HG03457 (cell line): ENCODE measurements at regions not wholly inside any gene's neighbourhood (a gene's known extent, or its start where the extent isn't known, plus 50 kb on each side); places are given as distances from the start of the nearest gene placed in this dataset.

ENCODE experiments used
- ATAC-seq: cut with Tn5 transposase; IDR thresholded peaks from one replicate; pipeline ENCODE4 v1.9.1; 2021; ENCODE audit warnings: moderate number of reproducible peaks; ENCODE audit not compliant: unreplicated experiment

DNA sequence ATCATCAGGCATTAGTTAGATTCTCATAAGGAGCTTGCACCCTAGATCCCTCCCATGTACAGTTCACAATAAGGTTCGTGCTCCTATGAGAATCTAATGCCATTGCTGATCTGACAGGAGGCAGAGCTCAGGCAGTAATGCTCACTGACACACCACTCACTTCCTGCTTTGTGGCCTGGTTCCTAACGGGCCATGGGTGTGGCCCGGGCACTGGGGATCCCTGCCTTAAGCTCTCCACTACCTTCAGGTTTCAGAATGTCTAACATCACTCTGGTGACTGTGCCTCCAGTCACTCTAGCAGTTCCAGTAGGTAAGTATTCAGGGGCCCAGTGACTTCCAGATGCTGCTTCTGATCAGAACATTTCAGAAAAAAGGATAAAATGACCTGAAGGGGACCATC, 152.4 kb downstream of the LRRC70 start:
- no peak for ATAC-seq

DNA sequence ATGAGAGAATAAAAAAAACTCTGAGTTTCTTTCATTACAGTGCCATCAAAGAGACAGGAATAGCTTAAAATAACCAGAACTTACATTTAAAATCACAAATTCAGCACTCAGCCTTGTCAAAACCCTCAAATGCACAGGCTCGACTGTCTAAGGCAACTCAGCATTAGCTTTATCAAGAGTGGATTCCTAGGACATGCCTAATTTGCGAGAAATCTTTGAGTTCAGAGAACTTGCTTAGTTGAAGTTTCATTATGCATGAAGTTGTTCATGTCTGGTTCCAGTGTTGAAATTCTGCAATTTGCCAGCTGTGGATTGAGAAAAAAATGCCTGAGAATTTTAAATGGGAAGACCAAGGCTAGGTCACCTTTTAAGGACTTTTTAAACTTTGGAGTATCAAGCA, 151.1 kb downstream of the LRRC70 start:
- ATAC-seq: no peak

GRCh38 chr5:62727861-62728260, 149.2 kb downstream of the LRRC70 start:
- ATAC-seq: no peak

DNA sequence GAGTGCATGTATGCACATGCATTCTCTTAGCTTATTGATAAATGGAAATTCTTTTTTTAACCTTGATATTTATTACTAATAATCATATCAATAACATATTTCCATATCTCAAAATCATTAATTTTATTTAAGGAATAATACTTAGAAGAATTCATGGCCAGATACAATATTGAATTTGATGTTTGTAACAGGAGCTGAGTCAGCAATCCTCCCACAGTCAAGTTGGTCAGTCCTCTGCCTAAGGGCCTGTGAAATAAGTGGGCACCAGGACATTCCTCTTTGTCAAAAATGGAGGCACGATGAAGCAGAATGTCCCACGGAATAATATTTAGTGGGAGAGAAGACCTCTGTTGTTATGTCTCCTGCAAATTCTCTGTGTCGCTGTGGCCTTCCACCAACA, 148.6 kb downstream of the LRRC70 start:
- ATAC-seq: no peak

- no peak for ATAC-seq
These were observed 143.7 kb downstream of the LRRC70 start for GRCh38 chr5:62722360-62722759.

- peak; percentile 97 for ATAC-seq
These were observed 141.4 kb downstream of the LRRC70 start for GRCh38 chr5:62720031-62720441.

GRCh38 chr5:62719061-62719720, 140.6 kb downstream of the LRRC70 start:
- ATAC-seq: no peak

DNA sequence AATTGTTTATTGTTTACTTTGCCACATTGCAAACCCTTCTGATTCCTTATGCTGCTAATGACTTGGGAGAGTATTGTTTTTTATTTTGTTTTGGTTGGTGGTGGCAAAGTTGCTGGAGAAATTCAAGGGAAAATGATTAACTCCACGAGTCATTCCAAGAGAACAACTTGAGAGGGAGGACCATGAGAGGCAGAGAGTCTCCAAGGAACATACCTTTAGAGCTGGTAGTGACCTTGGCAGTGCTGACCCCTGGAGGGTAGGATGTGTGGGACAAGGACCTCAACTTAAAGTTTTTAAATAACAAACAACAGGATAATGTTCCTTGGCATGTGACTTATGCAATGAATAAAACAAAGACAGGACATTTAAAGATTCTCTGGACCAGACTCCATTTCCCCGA, 139.7 kb downstream of the LRRC70 start:
- no peak for ATAC-seq

DNA sequence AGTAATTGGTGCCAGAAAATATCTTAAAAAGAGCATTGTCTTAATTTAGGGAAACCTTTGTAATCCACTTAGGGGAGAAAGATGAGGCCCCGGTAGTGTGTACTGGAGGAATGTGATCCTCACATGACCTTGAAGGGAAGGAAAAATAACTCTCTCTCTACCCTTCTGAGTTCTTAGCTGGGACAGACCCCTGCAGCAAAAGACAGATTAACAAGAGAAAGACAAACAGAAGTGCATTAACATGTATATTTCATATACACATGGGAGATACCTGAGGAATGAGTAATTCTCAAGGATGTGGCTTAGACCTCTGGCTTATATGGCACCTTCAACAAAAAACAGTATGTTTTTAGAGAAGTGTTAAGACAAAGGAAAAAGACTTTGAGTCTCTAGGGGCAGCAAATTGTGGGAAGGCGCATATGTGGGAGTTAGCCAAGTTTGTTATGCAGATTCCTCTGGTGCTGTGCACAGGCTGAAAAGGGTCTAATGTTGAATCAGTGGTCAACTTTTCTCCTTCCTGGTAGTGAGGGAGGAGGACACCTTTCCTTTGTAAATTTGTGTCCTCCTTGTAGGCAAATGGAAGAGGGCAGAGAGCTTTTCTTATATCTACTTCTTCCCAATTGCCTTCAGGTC, 138.8 kb downstream of the LRRC70 start:
- ATAC-seq: no peak

DNA sequence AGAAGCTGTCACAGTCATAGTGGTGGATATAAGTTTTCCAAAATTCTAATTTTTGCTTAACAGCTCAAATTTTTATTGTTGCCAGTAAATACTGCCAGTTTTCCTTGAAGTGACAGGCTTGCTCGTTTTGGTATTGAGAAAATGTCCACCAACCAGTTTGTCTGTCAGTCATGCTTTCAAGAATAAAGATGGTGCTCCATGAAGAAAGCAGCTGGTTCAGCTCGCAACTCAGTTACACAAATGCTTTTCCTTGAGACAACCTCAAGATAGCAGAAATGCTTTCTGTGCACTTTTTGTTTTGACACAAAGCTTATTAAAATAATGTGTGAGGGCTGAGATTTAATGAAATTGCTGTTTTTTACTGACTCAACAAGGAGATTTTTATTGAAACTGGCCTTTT, 135.7 kb downstream of the LRRC70 start:
- no peak for ATAC-seq

- no peak for ATAC-seq
These were observed 130.1 kb downstream of the LRRC70 start for GRCh38 chr5:62708481-62709325.

- ATAC-seq: no peak
These were observed 128.9 kb downstream of the LRRC70 start for GRCh38 chr5:62707563-62707962.

DNA sequence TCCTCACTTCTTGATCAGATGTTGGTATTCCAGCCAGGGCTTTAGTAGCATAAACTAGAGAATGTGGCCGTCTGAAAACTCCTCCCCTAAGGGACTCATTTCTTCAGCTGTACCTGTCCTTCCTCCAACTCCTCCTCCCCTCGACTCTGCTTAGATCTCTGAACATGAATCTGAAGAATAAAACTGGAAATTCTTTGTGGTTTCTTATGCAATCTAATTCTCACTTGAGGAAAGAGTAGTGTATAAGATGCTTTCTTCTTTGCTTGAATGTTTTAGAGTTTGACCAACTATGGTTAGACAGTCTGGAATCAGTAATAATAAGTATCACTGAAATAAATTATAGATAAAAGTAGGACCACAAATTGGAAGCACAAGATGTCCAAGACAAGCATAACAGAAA, 128.5 kb downstream of the LRRC70 start:
- no peak for ATAC-seq

- ATAC-seq: no peak
These were observed 126.4 kb downstream of the LRRC70 start for GRCh38 chr5:62705022-62705421.

- no peak for ATAC-seq
These were observed 123.5 kb downstream of the LRRC70 start for GRCh38 chr5:62702126-62702525.

DNA sequence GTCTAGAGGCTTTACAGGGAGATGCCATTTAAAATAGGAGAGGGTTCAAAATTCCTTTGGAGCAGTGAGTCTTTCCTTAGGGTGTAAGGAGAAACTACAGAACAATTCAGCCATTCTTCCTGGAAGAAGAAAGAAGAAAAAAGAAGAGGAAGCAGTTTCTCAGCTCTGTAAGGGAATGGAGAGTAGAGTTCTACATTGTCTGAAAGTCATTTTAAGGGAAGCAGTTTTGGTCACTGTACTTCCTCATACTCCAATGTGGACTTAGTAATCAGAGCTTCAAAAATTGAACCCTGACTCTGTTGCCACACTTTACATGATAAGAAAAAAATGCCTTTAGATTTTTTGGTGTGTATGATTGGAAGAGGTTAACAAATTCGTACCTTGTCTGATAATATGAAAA, 122.4 kb downstream of the LRRC70 start:
- no peak for ATAC-seq

- no peak for ATAC-seq
These were observed 120.1 kb downstream of the LRRC70 start for GRCh38 chr5:62698756-62699155.

GRCh38 chr5:62695274-62695673, 116.7 kb downstream of the LRRC70 start:
- no peak for ATAC-seq

- ATAC-seq: no peak
These were observed 114.5 kb downstream of the LRRC70 start for GRCh38 chr5:62692946-62693713.

DNA sequence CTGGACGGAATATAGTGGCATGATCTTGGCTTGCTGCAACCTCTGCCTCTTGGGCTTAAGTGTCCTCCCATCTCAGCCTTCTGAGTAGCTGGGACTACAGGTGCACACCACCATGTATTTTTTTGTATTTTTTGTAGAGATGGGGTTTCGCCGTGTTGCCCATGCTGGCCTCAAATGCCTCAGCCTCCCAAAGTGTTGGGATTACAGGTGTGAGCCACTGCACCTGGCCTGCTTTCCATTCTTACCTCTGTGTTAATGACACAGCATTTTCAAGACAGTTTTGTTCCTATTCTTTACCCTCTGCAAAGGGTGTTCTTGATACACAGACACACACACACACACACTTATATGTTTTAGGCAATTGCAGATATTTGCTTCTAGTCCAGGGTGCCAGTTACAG, 113.3 kb downstream of the LRRC70 start:
- ATAC-seq: no peak

DNA sequence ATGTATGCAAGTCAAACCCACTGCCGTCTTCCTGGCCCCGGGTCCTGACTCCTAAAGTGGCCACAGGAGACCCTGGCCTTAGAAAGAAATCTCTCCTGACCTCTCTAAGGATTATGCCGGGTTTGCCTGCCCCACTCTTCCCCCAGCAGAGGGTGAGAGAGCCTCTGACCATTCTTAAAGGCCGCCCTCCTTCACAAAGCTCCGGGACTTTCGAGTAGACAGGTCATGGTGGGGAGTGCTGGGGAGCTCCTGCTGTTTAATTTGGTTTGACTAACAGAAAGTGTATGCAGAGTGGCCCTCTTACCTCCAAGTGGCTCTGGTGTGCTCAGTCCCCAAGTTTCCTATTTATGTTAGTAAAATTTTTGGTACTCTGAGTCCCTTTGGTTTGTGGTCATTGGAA, 111.8 kb downstream of the LRRC70 start:
- ATAC-seq: no peak
